Endothelial cell of umbilical vein (primary cell): ENCODE measurements at regions not wholly inside any gene's neighbourhood (a gene's known extent, or its start where the extent isn't known, plus 50 kb on each side); places are given as distances from the start of the nearest gene placed in this dataset.

ENCODE experiments used
- BruUV-seq: library from RNA; stranded (reverse); fragments of 400-500 nt; replicated peaks from 2 replicates; lab custom pipeline; 2021; lab: Mats Ljungman, UMichigan
- CTCF ChIA-PET: fragments of 300-600, 350-600 bp; sonication (Branson Sonifier 250); formaldehyde crosslinking; loops from one replicate; lab custom pipeline; 2021; ENCODE audit warnings: antibody characterized with exemption, inconsistent platforms; lab: Charles Lee
- POLR2A ChIA-PET: fragments of 300-600, 350-600 bp; sonication (Branson Sonifier 250); formaldehyde crosslinking; loops from one replicate; lab custom pipeline; 2021; ENCODE audit warnings: antibody characterized with exemption, inconsistent platforms; lab: Charles Lee
- DNase-seq: peaks from one replicate; pipeline ENCODE4 v3.0.0-alpha.2; 2011; ENCODE audit warnings: low read depth, low spot score
- FAIRE-seq: peaks from 2 replicates; lab custom pipeline; 2011; peaks lifted over from hg19 to GRCh38; lab: Jason Lieb, UNC
- H2AFZ ChIP-seq: 2 replicates; pipeline ENCODE4 v1.6.0; 2012; ENCODE audit warnings: low read depth, low read length, control low read depth, inconsistent platforms
- H3K27ac ChIP-seq: 2 replicates; pipeline ENCODE4 v1.5.1; 2011; ENCODE audit warnings: low read depth, mild to moderate bottlenecking, control low read depth, low read length, moderate library complexity; ENCODE audit not compliant: insufficient read depth
- H3K27me3 ChIP-seq, 2 experiments: 2 replicates each; pipeline versions ENCODE4 v1.6.0 to v1.6.1; 2011; ENCODE audit warnings: low read length in 2 of 2, mixed read lengths in 1 of 2; ENCODE audit not compliant: control insufficient read depth in 2 of 2, insufficient read depth in 2 of 2
- H3K36me3 ChIP-seq, 2 experiments: 2 replicates in 1 of 2; 3 replicates in 1 of 2; pipeline ENCODE4 v1.5.1; 2011; ENCODE audit warnings: low read length in 2 of 2, mild to moderate bottlenecking in 1 of 2, moderate library complexity in 1 of 2; ENCODE audit not compliant: control insufficient read depth in 2 of 2, insufficient read depth in 2 of 2; ENCODE audit errors: extremely low read depth in 1 of 2
- H3K4me1 ChIP-seq: 3 replicates; pipeline ENCODE4 v1.5.1; 2011; ENCODE audit warnings: mild to moderate bottlenecking, low read length; ENCODE audit not compliant: control insufficient read depth, insufficient read depth; ENCODE audit errors: extremely low read depth
- H3K4me2 ChIP-seq: 2 replicates; pipeline ENCODE4 v1.6.1; 2011; ENCODE audit warnings: low read length, control low read depth, mixed read lengths; ENCODE audit not compliant: insufficient read depth
- H3K4me3 ChIP-seq, 3 experiments: fragments of 200-600 bp in 1 of 3; sonication (generic), shearing (Covaris generic) in 1 of 3; replicated peaks in 1 of 3; 2 replicates each; pipeline ENCODE4 v1.5.1; 2011 to 2016; ENCODE audit warnings: control low read depth in 3 of 3, low read length in 3 of 3, mild to moderate bottlenecking in 2 of 3, inconsistent platforms in 1 of 3, low read depth in 1 of 3, moderate library complexity in 1 of 3; ENCODE audit not compliant: insufficient read depth in 1 of 3
- H3K79me2 ChIP-seq: 2 replicates; pipeline ENCODE4 v1.6.0; 2012; ENCODE audit warnings: low read length, inconsistent platforms; ENCODE audit not compliant: control insufficient read depth, insufficient read depth
- H3K9ac ChIP-seq: replicated peaks from 2 replicates; pipeline ENCODE3; 2011; ENCODE audit warnings: low read length, control low read depth; ENCODE audit not compliant: insufficient read depth; ENCODE audit errors: extremely low read depth
- H3K9me1 ChIP-seq: replicated peaks from 3 replicates; pipeline ENCODE4 v1.6.0; 2011; ENCODE audit warnings: mild to moderate bottlenecking, low read length; ENCODE audit not compliant: control insufficient read depth, insufficient read depth; ENCODE audit errors: extremely low read depth
- H3K9me3 ChIP-seq: replicated peaks from 2 replicates; pipeline ENCODE4 v1.5.1; 2012; ENCODE audit warnings: low read length, inconsistent platforms; ENCODE audit not compliant: control insufficient read depth, insufficient read depth
- H4K20me1 ChIP-seq: replicated peaks from 2 replicates; pipeline ENCODE3; 2011; ENCODE audit warnings: mild to moderate bottlenecking, low read length; ENCODE audit not compliant: control insufficient read depth, insufficient read depth; ENCODE audit errors: extremely low read depth
- EZH2 ChIP-seq: IDR thresholded peaks from 2 replicates; pipeline ENCODE4 v1.6.1; 2012; ENCODE audit warnings: borderline replicate concordance, low read depth, mild to moderate bottlenecking, moderate library complexity, low read length, inconsistent platforms; ENCODE audit not compliant: severe bottlenecking
- FOS ChIP-seq: IDR thresholded peaks from 2 replicates; pipeline ENCODE4 v1.6.1; 2011; ENCODE audit warnings: mild to moderate bottlenecking, low read length, moderate library complexity, borderline replicate concordance; ENCODE audit not compliant: insufficient read depth
- GATA2 ChIP-seq: IDR thresholded peaks from 2 replicates; pipeline ENCODE4 v1.7.0; 2011; ENCODE audit warnings: low read depth, mild to moderate bottlenecking, moderate library complexity, mixed read lengths, low read length; ENCODE audit not compliant: insufficient read length, insufficient read depth
- JUN ChIP-seq: IDR thresholded peaks from 2 replicates; pipeline ENCODE4 v1.6.1; 2011; ENCODE audit warnings: borderline replicate concordance, low read depth; ENCODE audit not compliant: insufficient read length, insufficient read depth
- MYC ChIP-seq: IDR thresholded peaks from one replicate; pipeline ENCODE4 v1.6.1; 2011; ENCODE audit warnings: mild to moderate bottlenecking, low read depth, low read length
- POLR2A ChIP-seq: IDR thresholded peaks from 2 replicates; pipeline ENCODE4 v1.6.1; 2012; ENCODE audit warnings: low read depth, mild to moderate bottlenecking, control low read depth, low read length
- POLR2AphosphoS5 ChIP-seq: IDR thresholded peaks from 2 replicates; pipeline ENCODE4 v1.6.1; 2012; ENCODE audit warnings: low read depth, mild to moderate bottlenecking, control low read depth, low read length, moderate library complexity; ENCODE audit not compliant: insufficient read depth
- dilution Hi-C: fragments of 300-500 bp; cut with MboI; formaldehyde crosslinking; loops from one replicate; pipeline ENCODE4 v1.15.0; 2019; ENCODE audit warnings: low sequenced_read_pairs; ENCODE audit not compliant: extremely low pct_ligation_motif_present
- intact Hi-C: fragments of 100-400 bp; cut with micrococcal nuclease; formaldehyde crosslinking; loops from one replicate; pipeline ENCODE4 v1.10.0; 2022
- TF ChIP-seq, protein P1 (sequence below): IDR thresholded peaks from 2 replicates; pipeline ENCODE4 v1.6.1; 2011; ENCODE audit not compliant: insufficient read depth, insufficient read length
- TF ChIP-seq, protein P2 (sequence below), 2 donors: IDR thresholded peaks; 1 replicate in 1 of 2; 2 replicates in 1 of 2; pipeline ENCODE4 v1.5.1; 2011; ENCODE audit warnings: low read length in 2 of 2, mild to moderate bottlenecking in 2 of 2, moderate library complexity in 2 of 2, control low read depth in 1 of 2, inconsistent platforms in 1 of 2, low read depth in 1 of 2; ENCODE audit not compliant: insufficient read depth in 1 of 2; ENCODE audit errors: extremely low read depth in 1 of 2

DNA sequence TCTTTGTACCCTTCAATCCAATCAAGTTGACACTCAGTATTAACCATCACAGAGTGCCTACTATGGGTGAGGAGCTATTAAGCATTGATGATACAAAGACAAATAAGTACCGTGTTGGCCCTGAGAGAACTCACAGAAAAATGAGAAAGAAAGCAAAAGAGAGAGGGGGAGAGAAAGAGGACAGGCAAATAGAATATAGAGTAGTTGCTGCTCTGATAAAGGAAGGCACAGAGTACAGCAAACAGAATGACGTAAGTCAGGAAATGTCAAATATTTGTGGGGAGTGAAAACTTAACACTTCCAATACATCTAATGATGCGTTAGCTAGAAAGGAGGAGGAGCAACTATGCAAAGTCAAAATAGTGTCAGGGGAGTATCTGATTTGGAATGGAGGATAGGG is 320.6 kb upstream of the KCNH8 start:
- TF ChIP-seq POLR2AphosphoS5, result no peak
- TF ChIP-seq, protein P1, sequence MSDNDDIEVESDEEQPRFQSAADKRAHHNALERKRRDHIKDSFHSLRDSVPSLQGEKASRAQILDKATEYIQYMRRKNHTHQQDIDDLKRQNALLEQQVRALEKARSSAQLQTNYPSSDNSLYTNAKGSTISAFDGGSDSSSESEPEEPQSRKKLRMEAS, result no peak
- TF ChIP-seq POLR2A, result no peak
- no peak for TF ChIP-seq FOS
- no peak for TF ChIP-seq MYC
- TF ChIP-seq, protein P2, sequence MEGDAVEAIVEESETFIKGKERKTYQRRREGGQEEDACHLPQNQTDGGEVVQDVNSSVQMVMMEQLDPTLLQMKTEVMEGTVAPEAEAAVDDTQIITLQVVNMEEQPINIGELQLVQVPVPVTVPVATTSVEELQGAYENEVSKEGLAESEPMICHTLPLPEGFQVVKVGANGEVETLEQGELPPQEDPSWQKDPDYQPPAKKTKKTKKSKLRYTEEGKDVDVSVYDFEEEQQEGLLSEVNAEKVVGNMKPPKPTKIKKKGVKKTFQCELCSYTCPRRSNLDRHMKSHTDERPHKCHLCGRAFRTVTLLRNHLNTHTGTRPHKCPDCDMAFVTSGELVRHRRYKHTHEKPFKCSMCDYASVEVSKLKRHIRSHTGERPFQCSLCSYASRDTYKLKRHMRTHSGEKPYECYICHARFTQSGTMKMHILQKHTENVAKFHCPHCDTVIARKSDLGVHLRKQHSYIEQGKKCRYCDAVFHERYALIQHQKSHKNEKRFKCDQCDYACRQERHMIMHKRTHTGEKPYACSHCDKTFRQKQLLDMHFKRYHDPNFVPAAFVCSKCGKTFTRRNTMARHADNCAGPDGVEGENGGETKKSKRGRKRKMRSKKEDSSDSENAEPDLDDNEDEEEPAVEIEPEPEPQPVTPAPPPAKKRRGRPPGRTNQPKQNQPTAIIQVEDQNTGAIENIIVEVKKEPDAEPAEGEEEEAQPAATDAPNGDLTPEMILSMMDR (IDR thresholded peaks at IDR 0.05; ENCODE audit: extremely low read depth in 1 of 2, insufficient read depth in 1 of 2, low read depth in 1 of 2, low read length in 2 of 2), result no peak
- no peak for TF ChIP-seq JUN
- no peak for TF ChIP-seq EZH2
- TF ChIP-seq GATA2, result no peak
- no TSS peak for BruUV-seq
- intact Hi-C loops, result no loop called here

More for the DNA sequence above, 320.6 kb upstream of the KCNH8 start:
- Histone ChIP-seq H3K9ac (no peak overlapping the region), H3K79me2 (no peaks in the 10 kb centered on the region), H3K36me3 (no peaks in the 10 kb centered on the region), H3K27me3 (no peaks in the 10 kb centered on the region), H4K20me1 (no peaks in the 10 kb centered on the region), H3K4me3 (no peak overlapping the region), H3K4me1 (no peaks in the 10 kb centered on the region), H3K27ac (no peak overlapping the region), H2AFZ (no peak overlapping the region), H3K4me2 (no peak overlapping the region), H3K9me1 (no peaks in the 10 kb centered on the region), H3K9me3 (no peaks in the 10 kb centered on the region)
- no peak for FAIRE-seq
- ChIA-PET POLR2A (no interaction called here), CTCF (no interaction called here)
- DNase-seq, result no peak
- dilution Hi-C loops, result no loop called here
